Prostate gland (tissue), 2 donors: ENCODE measurements at regions not wholly inside any gene's neighbourhood (a gene's known extent, or its start where the extent isn't known, plus 50 kb on each side); places are given as distances from the start of the nearest gene placed in this dataset.

Experiments used
- CTCF ChIP-seq, 4 experiments: fragments of 200-600 bp in 2 of 4; fragments of 450-650 bp in 2 of 4; sonication (generic) in 2 of 4; IDR thresholded peaks; 1 replicate in 3 of 4; 2 replicates in 1 of 4; pipeline ENCODE4 v1.5.1; 2016 to 2019; ENCODE audit warnings: antibody characterized with exemption in 4 of 4, mild to moderate bottlenecking in 2 of 4, moderate library complexity in 2 of 4
- POLR2A ChIP-seq: fragments of 450-650 bp; IDR thresholded peaks from one replicate; pipeline ENCODE4 v1.6.1; 2016; ENCODE audit warnings: antibody characterized with exemption, mild to moderate bottlenecking
- POLR2AphosphoS5 ChIP-seq: sonication (generic); formaldehyde crosslinking; IDR thresholded peaks from one replicate; pipeline ENCODE4 v1.6.1; 2017; ENCODE audit warnings: antibody characterized with exemption

- TF ChIP-seq CTCF (IDR thresholded peaks at IDR 0.05) (no peak), POLR2A (no peak), POLR2AphosphoS5 (no peak)
These were observed 163.6 kb downstream of the TNFSF18 start for GRCh38 chr1:172887162-172887561.
